K562 (cell line): ENCODE measurements at regions not wholly inside any gene's neighbourhood (a gene's known extent, or its start where the extent isn't known, plus 50 kb on each side); places are given as distances from the start of the nearest gene placed in this dataset.

Experiments
- ARID3A ChIP-seq: IDR thresholded peaks from 2 replicates; pipeline ENCODE4 v1.6.1; 2012; ENCODE audit warnings: low read depth, low read length, improper control_type of control experiment, borderline replicate concordance
- ATF4 ChIP-seq: fragments of 450-650 bp; formaldehyde crosslinking; IDR thresholded peaks from 2 replicates; pipeline ENCODE4 v1.4.0; 2022; ENCODE audit warnings: mild to moderate bottlenecking, moderate library complexity
- BMI1 ChIP-seq: fragments of 150-350 bp; IDR thresholded peaks from 2 replicates; pipeline ENCODE4 v1.6.1; 2014; ENCODE audit warnings: low read length
- CBFA2T2 ChIP-seq: fragments of 450-650 bp; conservative IDR thresholded peaks from 2 replicates; pipeline ENCODE4 v1.6.1; 2017; ENCODE audit warnings: mild to moderate bottlenecking
- CBX8 ChIP-seq: fragments of 200-600 bp; sonication (generic); IDR thresholded peaks from 2 replicates; pipeline ENCODE4 v1.6.1; 2012; ENCODE audit warnings: borderline replicate concordance, mixed run types, low read depth, mild to moderate bottlenecking, moderate library complexity, mixed read lengths, low read length, control low read depth, inconsistent platforms; ENCODE audit not compliant: poor library complexity, severe bottlenecking; ENCODE audit errors: extremely low read depth
- CHD2 ChIP-seq: IDR thresholded peaks from 2 replicates; pipeline ENCODE4 v1.6.1; 2011; ENCODE audit warnings: low read depth, low read length
- ELF1 ChIP-seq: fragments of 200-800 bp; sonication (Bioruptor generic); IDR thresholded peaks from 2 replicates; pipeline ENCODE4 v1.6.1; 2016; ENCODE audit warnings: missing genetic modification characterization, missing compliant biosample characterization
- HDGF ChIP-seq: fragments of 450-650 bp; IDR thresholded peaks from 2 replicates; pipeline ENCODE4 v1.6.1; 2016
- KLF16 ChIP-seq: IDR thresholded peaks from 2 replicates; pipeline ENCODE4 v1.6.1; 2016; ENCODE audit warnings: antibody characterized with exemption
- NFIC ChIP-seq: fragments of 450-650 bp; IDR thresholded peaks from 2 replicates; pipeline ENCODE4 v1.6.1; 2017; ENCODE audit warnings: mild to moderate bottlenecking, inconsistent platforms
- RBM25 ChIP-seq: fragments of 200-400 bp; formaldehyde crosslinking; IDR thresholded peaks from 2 replicates; pipeline ENCODE4 v1.6.1; 2018; ENCODE audit warnings: low read length, low read depth, moderate library complexity; ENCODE audit not compliant: severe bottlenecking
- SMARCC2 ChIP-seq: fragments of 450-650 bp; IDR thresholded peaks from 2 replicates; pipeline ENCODE4 v1.6.1; 2017; ENCODE audit warnings: antibody characterized with exemption, moderate library complexity, mild to moderate bottlenecking, low read depth
- SMARCE1 ChIP-seq: fragments of 450-650 bp; IDR thresholded peaks from 2 replicates; pipeline ENCODE4 v1.7.1; 2016; ENCODE audit warnings: mild to moderate bottlenecking
- SRSF1 ChIP-seq: fragments of 200-400 bp; formaldehyde crosslinking; IDR thresholded peaks from 2 replicates; pipeline ENCODE4 v1.6.1; 2017; ENCODE audit warnings: mild to moderate bottlenecking, low read depth, low read length, moderate library complexity
- ZC3H8 ChIP-seq: fragments of 450-650 bp; IDR thresholded peaks from 2 replicates; pipeline ENCODE4 v1.6.1; 2017
- ZFP36 ChIP-seq: fragments of 150-350 bp; IDR thresholded peaks from 2 replicates; pipeline ENCODE4 v1.6.1; 2018; ENCODE audit warnings: low read length, low read depth; ENCODE audit not compliant: partially characterized antibody
- ZFPM2 ChIP-seq: fragments of 250-450 bp; sonication (Bioruptor Pico); IDR thresholded peaks from 2 replicates; pipeline ENCODE4 v1.5.1; 2022; ENCODE audit warnings: mild to moderate bottlenecking
- ZNF324 ChIP-seq: fragments of 250-450 bp; sonication (Bioruptor Pico); IDR thresholded peaks from 2 replicates; pipeline ENCODE4 v1.4.0; 2020; ENCODE audit warnings: mild to moderate bottlenecking
- ZNF609 ChIP-seq: sonication (generic); formaldehyde crosslinking; IDR thresholded peaks from 2 replicates; pipeline ENCODE4 v1.8.1; 2023; ENCODE audit warnings: missing genetic modification reagents, mild to moderate bottlenecking, borderline replicate concordance
- ZNF707 ChIP-seq: fragments of 250-450 bp; sonication (Bioruptor Pico); conservative IDR thresholded peaks from 2 replicates; pipeline ENCODE4 v1.8.0; 2022; ENCODE audit warnings: inconsistent platforms, mild to moderate bottlenecking, moderate library complexity
- ZNF830 ChIP-seq: fragments of 250-450 bp; sonication (Bioruptor Pico); IDR thresholded peaks from 2 replicates; pipeline ENCODE4 v1.5.0; 2021; ENCODE audit warnings: mild to moderate bottlenecking
- ZZZ3 ChIP-seq: fragments of 450-650 bp; IDR thresholded peaks from 2 replicates; pipeline ENCODE4 v1.6.1; 2016; ENCODE audit warnings: antibody characterized with exemption, mild to moderate bottlenecking, moderate library complexity
- TF ChIP-seq, protein P1 (sequence below): sonication (generic); formaldehyde crosslinking; IDR thresholded peaks from 2 replicates; pipeline ENCODE4 v1.8.0; 2022; ENCODE audit warnings: missing genetic modification reagents, mild to moderate bottlenecking, borderline replicate concordance
- TF ChIP-seq, protein P2 (sequence below): sonication (generic); formaldehyde crosslinking; IDR thresholded peaks from 2 replicates; pipeline ENCODE4 v1.9.0; 2022; ENCODE audit warnings: mild to moderate bottlenecking, missing genetic modification reagents

DNA sequence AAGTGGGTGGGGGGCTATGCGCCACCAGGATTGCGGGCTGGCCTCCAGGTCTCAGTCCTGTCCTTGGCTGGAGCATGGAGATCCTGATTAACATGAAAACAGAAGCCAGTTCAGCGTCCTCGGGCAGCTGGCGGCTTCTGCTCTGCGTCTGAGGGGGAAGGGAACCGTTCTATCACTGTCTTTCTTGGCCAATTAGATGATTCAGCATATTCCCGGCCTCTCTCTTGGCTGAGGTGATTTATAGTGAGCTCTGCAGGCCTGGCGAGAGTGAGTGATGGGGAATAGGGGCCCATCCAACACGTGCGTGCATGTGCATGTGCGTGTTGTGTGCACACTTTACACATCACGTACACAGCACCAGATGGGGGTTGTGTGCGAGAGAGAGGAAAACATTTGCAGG is 145.8 kb upstream of the ATP6AP2 start (continued):
- TF ChIP-seq, protein P1, sequence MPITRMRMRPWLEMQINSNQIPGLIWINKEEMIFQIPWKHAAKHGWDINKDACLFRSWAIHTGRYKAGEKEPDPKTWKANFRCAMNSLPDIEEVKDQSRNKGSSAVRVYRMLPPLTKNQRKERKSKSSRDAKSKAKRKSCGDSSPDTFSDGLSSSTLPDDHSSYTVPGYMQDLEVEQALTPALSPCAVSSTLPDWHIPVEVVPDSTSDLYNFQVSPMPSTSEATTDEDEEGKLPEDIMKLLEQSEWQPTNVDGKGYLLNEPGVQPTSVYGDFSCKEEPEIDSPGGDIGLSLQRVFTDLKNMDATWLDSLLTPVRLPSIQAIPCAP (CRISPR knock-in tag), result no peak
- no peak for TF ChIP-seq CBX8
- TF ChIP-seq CBFA2T2, result peak; percentile 46; the same call in 1 of the 2 replicates
- TF ChIP-seq ZZZ3, result no peak
- no peak for TF ChIP-seq ZFP36
- TF ChIP-seq ZNF830 (CRISPR knock-in tag), result no peak
- TF ChIP-seq SRSF1, result no peak
- TF ChIP-seq SMARCC2, result no peak
- TF ChIP-seq HDGF, result no peak
- TF ChIP-seq KLF16, result no peak
- TF ChIP-seq NFIC, result peak; percentile 28
- no peak for TF ChIP-seq ZNF609 (CRISPR knock-in tag)
- no peak for TF ChIP-seq BMI1
- TF ChIP-seq CHD2, result no peak
- peak; percentile 32; the same call in 1 of the 2 replicates for TF ChIP-seq ARID3A
- TF ChIP-seq ZC3H8, result no peak
- no peak for TF ChIP-seq ELF1 (tag)
- TF ChIP-seq RBM25, result no peak
- no peak for TF ChIP-seq ZNF707
- no peak for TF ChIP-seq ZFPM2 (CRISPR knock-in tag)
- no peak for TF ChIP-seq ZNF324
- TF ChIP-seq, protein P2, sequence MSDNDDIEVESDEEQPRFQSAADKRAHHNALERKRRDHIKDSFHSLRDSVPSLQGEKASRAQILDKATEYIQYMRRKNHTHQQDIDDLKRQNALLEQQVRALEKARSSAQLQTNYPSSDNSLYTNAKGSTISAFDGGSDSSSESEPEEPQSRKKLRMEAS (CRISPR knock-in tag), result peak; percentile 93
- TF ChIP-seq ATF4 (CRISPR knock-in tag), result no peak
- peak; percentile 33; the same call in 1 of the 2 replicates for TF ChIP-seq SMARCE1
